Keratinocyte (primary cell): ENCODE measurements at regions not wholly inside any gene's neighbourhood (a gene's known extent, or its start where the extent isn't known, plus 50 kb on each side); places are given as distances from the start of the nearest gene placed in this dataset.

ENCODE experiments used
- EZH2 ChIP-seq: IDR thresholded peaks from one replicate; pipeline ENCODE4 v1.6.1; 2012; ENCODE audit warnings: inconsistent platforms, mild to moderate bottlenecking, low read length, moderate library complexity
- TF ChIP-seq, protein P1 (sequence below), 3 experiments: IDR thresholded peaks in 1 of 3; conservative IDR thresholded peaks in 1 of 3; optimal IDR thresholded peaks in 1 of 3; 2 replicates in 2 of 3; 3 replicates in 1 of 3; pipeline versions ENCODE3 to v1.5.1; 2011; ENCODE audit warnings: low read length in 3 of 3, mild to moderate bottlenecking in 3 of 3, moderate library complexity in 2 of 3, control low read depth in 1 of 3, inconsistent platforms in 1 of 3; ENCODE audit not compliant: insufficient read depth in 2 of 3; ENCODE audit errors: extremely low read depth in 1 of 3

DNA sequence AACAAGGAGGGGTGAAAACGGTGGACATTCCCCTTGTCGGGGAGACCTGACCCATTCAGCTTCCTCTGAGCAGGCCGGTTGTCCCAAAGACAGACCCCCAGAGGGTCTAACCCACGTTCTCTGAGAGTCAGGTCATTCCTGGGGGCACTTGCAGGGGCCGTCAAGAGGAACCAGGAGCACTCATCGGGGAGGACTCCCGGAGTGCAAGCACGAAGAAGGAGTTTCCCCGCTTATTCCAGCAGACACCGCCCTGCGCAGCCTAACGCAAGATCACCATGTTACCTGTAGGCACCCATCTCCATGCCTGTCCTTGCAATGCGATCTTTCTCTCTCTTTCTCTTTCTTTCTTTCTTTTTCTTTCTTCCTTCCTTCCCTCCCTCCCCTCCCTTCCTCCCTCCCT, 154.2 kb downstream of the SHOX start:
- TF ChIP-seq, protein P1, sequence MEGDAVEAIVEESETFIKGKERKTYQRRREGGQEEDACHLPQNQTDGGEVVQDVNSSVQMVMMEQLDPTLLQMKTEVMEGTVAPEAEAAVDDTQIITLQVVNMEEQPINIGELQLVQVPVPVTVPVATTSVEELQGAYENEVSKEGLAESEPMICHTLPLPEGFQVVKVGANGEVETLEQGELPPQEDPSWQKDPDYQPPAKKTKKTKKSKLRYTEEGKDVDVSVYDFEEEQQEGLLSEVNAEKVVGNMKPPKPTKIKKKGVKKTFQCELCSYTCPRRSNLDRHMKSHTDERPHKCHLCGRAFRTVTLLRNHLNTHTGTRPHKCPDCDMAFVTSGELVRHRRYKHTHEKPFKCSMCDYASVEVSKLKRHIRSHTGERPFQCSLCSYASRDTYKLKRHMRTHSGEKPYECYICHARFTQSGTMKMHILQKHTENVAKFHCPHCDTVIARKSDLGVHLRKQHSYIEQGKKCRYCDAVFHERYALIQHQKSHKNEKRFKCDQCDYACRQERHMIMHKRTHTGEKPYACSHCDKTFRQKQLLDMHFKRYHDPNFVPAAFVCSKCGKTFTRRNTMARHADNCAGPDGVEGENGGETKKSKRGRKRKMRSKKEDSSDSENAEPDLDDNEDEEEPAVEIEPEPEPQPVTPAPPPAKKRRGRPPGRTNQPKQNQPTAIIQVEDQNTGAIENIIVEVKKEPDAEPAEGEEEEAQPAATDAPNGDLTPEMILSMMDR (optimal IDR thresholded peaks at IDR 0.05 in 1 of 3, IDR thresholded peaks at IDR 0.05 in 1 of 3, conservative IDR thresholded peaks at IDR 0.05 in 1 of 3; ENCODE audit: extremely low read depth in 1 of 3, insufficient read depth in 2 of 3, low read length in 3 of 3), result no peak
- TF ChIP-seq EZH2, result no peak
